K562 (cell line): ENCODE measurements at regions not wholly inside any gene's neighbourhood (a gene's known extent, or its start where the extent isn't known, plus 50 kb on each side); places are given as distances from the start of the nearest gene placed in this dataset.

Experiments
- ATAC-seq: fragments of 200-7000 bp; cut with Tn5 transposase; 3 replicates; pipeline ENCODE4 v1.9.1; 2020; ENCODE audit warnings: moderate library complexity
- BruUV-seq: library from RNA; stranded (reverse); fragments of 400-500 nt; replicated peaks from 2 replicates; lab custom pipeline; 2021; lab: Mats Ljungman, UMichigan
- CTCF ChIA-PET: fragments of 300-600 bp; formaldehyde crosslinking; extraction: SDS; loops from one replicate; lab custom pipeline; 2021; ENCODE audit warnings: low intra/inter-chr PET ratio; lab: Yijun Ruan, JAX
- POLR2A ChIA-PET: fragments of 300-600, 350-650 bp; sonication (Branson Sonifier 250); formaldehyde crosslinking; extraction: SDS; loops from one replicate; lab custom pipeline; 2021; ENCODE audit warnings: antibody characterized with exemption, inconsistent platforms; lab: Yijun Ruan, JAX
- DNase-seq, 4 experiments: peaks; one replicate each; pipeline versions ENCODE4 v3.0.0 to v3.0.0-alpha.2; 2011 to 2018; ENCODE audit warnings: low spot score in 3 of 4, mixed read lengths in 3 of 4; ENCODE audit errors: extremely low read depth in 1 of 4
- FAIRE-seq: peaks from 2 replicates; lab custom pipeline; 2011; peaks lifted over from hg19 to GRCh38; lab: Jason Lieb, UNC
- H2AFZ ChIP-seq: 2 replicates; pipeline ENCODE4 v1.6.0; 2011; ENCODE audit warnings: low read depth, low read length, control low read depth, inconsistent platforms
- H3K27ac ChIP-seq: fragments of 200-600 bp; 3 replicates; pipeline ENCODE4 v1.8.0; 2011; ENCODE audit warnings: low read depth, mild to moderate bottlenecking, control low read depth, inconsistent platforms, low read length, moderate library complexity, mixed read lengths; ENCODE audit errors: extremely low read depth
- H3K27me3 ChIP-seq, 2 experiments: fragments of 300-600 bp in 1 of 2; 2 replicates in 1 of 2; 3 replicates in 1 of 2; pipeline versions ENCODE4 v1.6.0 to v1.8.0; 2011; ENCODE audit warnings: inconsistent platforms in 2 of 2, low read length in 2 of 2, mild to moderate bottlenecking in 1 of 2, mixed read lengths in 1 of 2, moderate library complexity in 1 of 2; ENCODE audit not compliant: control insufficient read depth in 2 of 2, insufficient read depth in 2 of 2
- H3K36me3 ChIP-seq: fragments of 300-600 bp; 3 replicates; pipeline ENCODE4 v1.8.0; 2011; ENCODE audit warnings: mild to moderate bottlenecking, low read length, inconsistent platforms; ENCODE audit not compliant: control insufficient read depth, insufficient read depth
- H3K4me1 ChIP-seq, 2 experiments: fragments of 200-600 bp in 1 of 2; replicated peaks in 1 of 2; 2 replicates in 1 of 2; 3 replicates in 1 of 2; pipeline versions ENCODE4 v1.5.1 to v1.8.0; 2011; ENCODE audit warnings: inconsistent platforms in 2 of 2, low read length in 2 of 2, mild to moderate bottlenecking in 1 of 2, mixed read lengths in 1 of 2, moderate library complexity in 1 of 2; ENCODE audit not compliant: control insufficient read depth in 2 of 2, insufficient read depth in 2 of 2
- H3K4me2 ChIP-seq: 2 replicates; pipeline ENCODE4 v1.6.1; 2011; ENCODE audit warnings: low read length, control low read depth, inconsistent platforms, mixed read lengths; ENCODE audit not compliant: insufficient read depth
- H3K4me3 ChIP-seq: fragments of 200-600 bp; sonication (generic), shearing (Covaris generic); 2 replicates; pipeline ENCODE4 v1.5.1; 2016; ENCODE audit warnings: control low read depth, inconsistent platforms
- H3K79me2 ChIP-seq: fragments of 200-600 bp; 3 replicates; pipeline ENCODE4 v1.8.0; 2011; ENCODE audit warnings: low read length, inconsistent platforms; ENCODE audit not compliant: control insufficient read depth, insufficient read depth
- H3K9ac ChIP-seq, 2 experiments: 2 replicates each; pipeline versions ENCODE4 v1.6.0 to v1.6.1; 2011; ENCODE audit warnings: low read depth in 2 of 2, low read length in 2 of 2, control low read depth in 1 of 2, inconsistent platforms in 1 of 2, mild to moderate bottlenecking in 1 of 2, mixed read lengths in 1 of 2; ENCODE audit not compliant: insufficient read depth in 1 of 2
- H3K9me1 ChIP-seq: one replicate; pipeline ENCODE4 v1.6.0; 2011; ENCODE audit warnings: inconsistent platforms, mild to moderate bottlenecking, low read length, moderate library complexity; ENCODE audit not compliant: control insufficient read depth, insufficient read depth
- H3K9me3 ChIP-seq: replicated peaks from 2 replicates; pipeline ENCODE4 v1.5.1; 2011; ENCODE audit warnings: low read depth, low read length, inconsistent platforms; ENCODE audit not compliant: control insufficient read depth, insufficient read depth
- H4K20me1 ChIP-seq: replicated peaks from 2 replicates; pipeline ENCODE4 v1.6.1; 2011; ENCODE audit warnings: low read length, inconsistent platforms, mixed read lengths; ENCODE audit not compliant: control insufficient read depth, insufficient read depth
- BCOR ChIP-seq: fragments of 450-650 bp; IDR thresholded peaks from 2 replicates; pipeline ENCODE4 v1.6.1; 2016
- CBX8 ChIP-seq: fragments of 200-600 bp; sonication (generic); IDR thresholded peaks from 2 replicates; pipeline ENCODE4 v1.6.1; 2012; ENCODE audit warnings: borderline replicate concordance, mixed run types, low read depth, mild to moderate bottlenecking, moderate library complexity, mixed read lengths, low read length, control low read depth, inconsistent platforms; ENCODE audit not compliant: poor library complexity, severe bottlenecking; ENCODE audit errors: extremely low read depth
- HDAC3 ChIP-seq: fragments of 450-650 bp; IDR thresholded peaks from 2 replicates; pipeline ENCODE4 v1.6.1; 2018; ENCODE audit warnings: borderline replicate concordance, mild to moderate bottlenecking, moderate library complexity; ENCODE audit not compliant: partially characterized antibody
- MTA2 ChIP-seq: fragments of 450-650 bp; IDR thresholded peaks from 2 replicates; pipeline ENCODE4 v1.6.1; 2016; ENCODE audit warnings: low read depth
- NCOA6 ChIP-seq: fragments of 450-650 bp; IDR thresholded peaks from 2 replicates; pipeline ENCODE4 v1.6.1; 2017; ENCODE audit warnings: mild to moderate bottlenecking
- NFYB ChIP-seq: IDR thresholded peaks from 2 replicates; pipeline ENCODE4 v1.6.1; 2011; ENCODE audit warnings: mild to moderate bottlenecking, moderate library complexity; ENCODE audit not compliant: insufficient read length; ENCODE audit errors: extremely low read depth
- TOE1 ChIP-seq, 2 experiments: fragments of 450-650 bp in 1 of 2; sonication (generic) in 1 of 2; formaldehyde crosslinking in 1 of 2; IDR thresholded peaks; 2 replicates each; pipeline versions ENCODE4 v1.7.1 to v1.8.0; 2016 to 2022; ENCODE audit warnings: borderline replicate concordance in 2 of 2, mild to moderate bottlenecking in 2 of 2, antibody characterized with exemption in 1 of 2, inconsistent platforms in 1 of 2, low read depth in 1 of 2, missing genetic modification reagents in 1 of 2, moderate library complexity in 1 of 2
- YBX1 ChIP-seq: fragments of 450-650 bp; IDR thresholded peaks from 2 replicates; pipeline ENCODE4 v1.7.1; 2016; ENCODE audit warnings: mild to moderate bottlenecking
- ZFX ChIP-seq: sonication (generic); formaldehyde crosslinking; IDR thresholded peaks from 2 replicates; pipeline ENCODE4 v1.8.0; 2022; ENCODE audit warnings: mild to moderate bottlenecking, missing genetic modification reagents, moderate library complexity
- ZNF408 ChIP-seq: fragments of 250-450 bp; sonication (Bioruptor Pico); IDR thresholded peaks from 2 replicates; pipeline ENCODE4 v1.4.0; 2020; ENCODE audit warnings: low read depth, mild to moderate bottlenecking, moderate library complexity
- ZNF707 ChIP-seq: fragments of 250-450 bp; sonication (Bioruptor Pico); conservative IDR thresholded peaks from 2 replicates; pipeline ENCODE4 v1.8.0; 2022; ENCODE audit warnings: inconsistent platforms, mild to moderate bottlenecking, moderate library complexity
- WGBS: fragments of 100-300 bp; shearing (Covaris generic); methylation state at CpG from one replicate; pipeline ENCODE4 v1.1.6; 2016; ENCODE audit warnings: low coverage, mixed read lengths; ENCODE audit not compliant: insufficient coverage; ENCODE audit errors: missing lambda C conversion rate; 5-methylcytosine and 5-hydroxymethylcytosine counted together
- in situ Hi-C: fragments of 300-500 bp; cut with MboI; formaldehyde crosslinking; loops from 4 replicates; pipeline ENCODE4 v1.15.0; 2018; ENCODE audit warnings: inconsistent platforms, mixed read lengths
- intact Hi-C: fragments of 100-400 bp; cut with micrococcal nuclease; formaldehyde crosslinking; loops from 2 replicates; pipeline ENCODE4 v1.14.2; 2022
- TF ChIP-seq, protein P1 (sequence below): fragments of 450-650 bp; formaldehyde crosslinking; IDR thresholded peaks from 2 replicates; pipeline ENCODE4 v1.4.0; 2020; ENCODE audit warnings: mild to moderate bottlenecking, mixed read lengths

DNA sequence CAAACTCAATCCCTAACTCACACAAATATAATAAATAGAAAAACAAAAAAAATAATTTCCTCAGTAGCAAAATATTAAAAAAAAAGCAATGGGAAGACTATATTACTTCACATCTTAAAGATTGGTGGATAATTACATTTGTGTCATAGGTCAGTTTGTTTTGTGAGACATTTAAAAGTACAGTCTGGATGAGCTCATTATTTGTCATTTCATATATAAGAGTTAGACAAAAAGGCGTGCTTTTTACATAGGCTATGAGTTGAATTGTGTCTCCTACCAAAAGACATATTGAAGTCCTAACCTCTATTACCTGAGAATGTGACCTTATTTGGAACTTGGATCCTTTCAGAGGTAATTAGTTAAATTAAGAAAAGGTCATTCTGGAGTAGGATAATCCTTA is 710.1 kb upstream of the CBLB start:
- Histone ChIP-seq H3K9ac (no peak overlapping the region), H3K36me3 (no peaks in the 10 kb centered on the region), H3K9me1 (no peaks in the 10 kb centered on the region)
- POLR2A ChIA-PET, result no interaction called here
- no peak for TF ChIP-seq ZNF707 (CRISPR knock-in tag)
- TF ChIP-seq MTA2, result no peak
- no peak for TF ChIP-seq NCOA6
- no peak for TF ChIP-seq ZFX
- TF ChIP-seq HDAC3, result no peak
- no peak for TF ChIP-seq YBX1
- no peak for TF ChIP-seq NFYB
- no peak for TF ChIP-seq BCOR
- no peak for TF ChIP-seq CBX8
- TF ChIP-seq, protein P1, sequence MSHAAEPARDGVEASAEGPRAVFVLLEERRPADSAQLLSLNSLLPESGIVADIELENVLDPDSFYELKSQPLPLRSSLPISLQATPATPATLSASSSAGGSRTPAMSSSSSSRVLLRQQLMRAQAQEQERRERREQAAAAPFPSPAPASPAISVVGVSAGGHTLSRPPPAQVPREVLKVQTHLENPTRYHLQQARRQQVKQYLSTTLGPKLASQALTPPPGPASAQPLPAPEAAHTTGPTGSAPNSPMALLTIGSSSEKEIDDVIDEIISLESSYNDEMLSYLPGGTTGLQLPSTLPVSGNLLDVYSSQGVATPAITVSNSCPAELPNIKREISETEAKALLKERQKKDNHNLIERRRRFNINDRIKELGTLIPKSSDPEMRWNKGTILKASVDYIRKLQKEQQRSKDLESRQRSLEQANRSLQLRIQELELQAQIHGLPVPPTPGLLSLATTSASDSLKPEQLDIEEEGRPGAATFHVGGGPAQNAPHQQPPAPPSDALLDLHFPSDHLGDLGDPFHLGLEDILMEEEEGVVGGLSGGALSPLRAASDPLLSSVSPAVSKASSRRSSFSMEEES (CRISPR knock-in tag), result no peak
- no peak for TF ChIP-seq TOE1 (IDR thresholded peaks at IDR 0.05; ENCODE audit: borderline replicate concordance)
- no peak for TF ChIP-seq TOE1 (CRISPR knock-in tag; IDR thresholded peaks at IDR 0.05; ENCODE audit: borderline replicate concordance, low read depth)
- no peak for TF ChIP-seq ZNF408
- TF ChIP-seq, all 486 proteins: peak for 0
- Histone ChIP-seq H3K27ac (no peak overlapping the region), H2AFZ (no peak overlapping the region), H3K4me3 (no peak overlapping the region), H3K4me1 (no peaks in the 10 kb centered on the region), H3K4me2 (no peak overlapping the region), H3K27me3 (no peaks in the 10 kb centered on the region), H3K9me3 (no peaks in the 10 kb centered on the region), H4K20me1 (no peaks in the 10 kb centered on the region), H3K79me2 (no peaks in the 10 kb centered on the region)
- CTCF ChIA-PET, result no interaction called here
- 0% methylated on average over 1 of the region's 1 CpG for WGBS
- no TSS peak for BruUV-seq
- intact Hi-C loops, result no loop called here
- no peak for FAIRE-seq
- DNase-seq, result no peak
- ATAC-seq, result no peak
- in situ Hi-C loops, result loop anchor here (25.0 kb wide), 1 partner anchor 867 kb away; no protein-coding TSS in a partner anchor
